Choroid plexus epithelial cell (primary cell): ENCODE measurements at regions not wholly inside any gene's neighbourhood (a gene's known extent, or its start where the extent isn't known, plus 50 kb on each side); places are given as distances from the start of the nearest gene placed in this dataset.

ENCODE experiments used
- DNase-seq: peaks from one replicate; pipeline ENCODE4 v3.0.0-alpha.2; 2010; ENCODE audit warnings: low read depth
- H3K4me3 ChIP-seq: 2 replicates; pipeline ENCODE4 v1.5.1; 2011; ENCODE audit warnings: low read depth, mild to moderate bottlenecking, control low read depth, low read length, moderate library complexity
- TF ChIP-seq, protein P1 (sequence below): conservative IDR thresholded peaks from 2 replicates; pipeline ENCODE4 v1.5.1; 2011; ENCODE audit warnings: low read depth, mild to moderate bottlenecking, control low read depth, inconsistent platforms, low read length, moderate library complexity

DNA sequence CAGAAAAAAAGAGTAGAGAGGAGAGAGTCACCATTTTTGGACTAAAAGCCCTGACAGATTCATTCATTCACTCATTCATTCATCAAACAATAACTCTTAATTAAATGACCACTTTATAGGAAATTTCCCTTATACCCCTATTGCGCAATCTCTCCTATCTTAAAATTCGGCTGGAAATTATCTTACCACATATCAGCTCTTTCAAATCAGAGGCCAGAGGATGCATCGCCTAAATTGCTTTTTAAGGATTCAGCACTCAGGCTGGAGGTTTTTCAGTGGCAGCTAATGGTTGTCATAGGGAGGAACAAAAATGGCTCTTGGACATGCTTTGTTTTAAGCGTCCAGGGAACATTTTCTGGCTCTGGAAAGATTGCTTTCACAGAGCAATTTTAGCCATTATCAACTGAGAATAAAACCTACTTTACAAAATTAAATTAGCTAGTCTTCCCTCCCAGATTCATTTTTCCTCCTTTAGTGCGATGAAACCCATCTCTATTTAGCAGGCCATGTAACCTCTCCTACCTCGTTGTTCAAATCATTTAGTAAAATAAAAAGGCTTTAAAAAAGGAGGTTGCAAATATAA, 115.2 kb downstream of the OLFM4 start:
- TF ChIP-seq, protein P1, sequence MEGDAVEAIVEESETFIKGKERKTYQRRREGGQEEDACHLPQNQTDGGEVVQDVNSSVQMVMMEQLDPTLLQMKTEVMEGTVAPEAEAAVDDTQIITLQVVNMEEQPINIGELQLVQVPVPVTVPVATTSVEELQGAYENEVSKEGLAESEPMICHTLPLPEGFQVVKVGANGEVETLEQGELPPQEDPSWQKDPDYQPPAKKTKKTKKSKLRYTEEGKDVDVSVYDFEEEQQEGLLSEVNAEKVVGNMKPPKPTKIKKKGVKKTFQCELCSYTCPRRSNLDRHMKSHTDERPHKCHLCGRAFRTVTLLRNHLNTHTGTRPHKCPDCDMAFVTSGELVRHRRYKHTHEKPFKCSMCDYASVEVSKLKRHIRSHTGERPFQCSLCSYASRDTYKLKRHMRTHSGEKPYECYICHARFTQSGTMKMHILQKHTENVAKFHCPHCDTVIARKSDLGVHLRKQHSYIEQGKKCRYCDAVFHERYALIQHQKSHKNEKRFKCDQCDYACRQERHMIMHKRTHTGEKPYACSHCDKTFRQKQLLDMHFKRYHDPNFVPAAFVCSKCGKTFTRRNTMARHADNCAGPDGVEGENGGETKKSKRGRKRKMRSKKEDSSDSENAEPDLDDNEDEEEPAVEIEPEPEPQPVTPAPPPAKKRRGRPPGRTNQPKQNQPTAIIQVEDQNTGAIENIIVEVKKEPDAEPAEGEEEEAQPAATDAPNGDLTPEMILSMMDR: no peak
- no peak overlapping the region for H3K4me3 ChIP-seq
- no peak for DNase-seq

DNA sequence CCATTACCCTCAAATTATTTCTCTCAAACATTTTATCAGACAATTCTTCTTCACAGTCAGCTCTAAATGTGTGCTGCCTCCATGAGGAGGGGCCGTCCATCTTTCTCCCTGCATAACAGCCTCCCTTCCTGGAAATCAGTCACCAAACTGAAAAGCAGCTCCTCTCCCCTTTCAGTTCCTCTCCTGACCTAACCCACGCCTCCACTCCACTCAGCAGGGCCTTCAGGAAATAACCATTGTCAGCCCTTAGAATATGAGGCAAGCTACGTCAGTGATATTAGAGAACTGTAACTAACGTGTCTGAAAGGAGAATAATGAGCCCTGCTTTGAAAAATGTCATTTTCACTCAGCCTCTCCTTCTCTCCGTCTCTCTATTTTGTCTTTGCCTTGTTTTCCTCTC, 116.2 kb downstream of the OLFM4 start:
- TF ChIP-seq, protein P1: no peak
- no peak overlapping the region for H3K4me3 ChIP-seq
- DNase-seq: no peak

DNA sequence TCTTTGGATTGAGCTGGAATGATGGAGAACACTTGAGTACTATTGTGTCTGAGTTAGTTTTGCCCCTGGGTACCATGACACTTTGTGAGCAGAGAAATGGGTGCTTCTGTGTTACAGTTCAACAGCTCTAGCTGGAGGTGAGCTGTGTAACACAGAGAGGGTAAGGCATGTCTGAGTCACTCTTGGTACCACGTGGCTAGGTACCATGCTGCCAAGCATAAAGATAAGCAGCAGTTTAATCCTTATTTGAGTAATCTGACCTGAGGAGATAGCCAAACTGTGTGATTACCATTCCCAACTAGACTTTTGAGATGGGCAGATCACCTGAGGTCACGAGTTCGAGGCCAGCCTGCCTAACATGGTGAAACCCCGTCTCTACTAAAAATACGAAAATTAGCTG, 122.0 kb downstream of the OLFM4 start:
- DNase-seq: no peak
- TF ChIP-seq, protein P1: no peak
- H3K4me3 ChIP-seq: no peak overlapping the region

DNA sequence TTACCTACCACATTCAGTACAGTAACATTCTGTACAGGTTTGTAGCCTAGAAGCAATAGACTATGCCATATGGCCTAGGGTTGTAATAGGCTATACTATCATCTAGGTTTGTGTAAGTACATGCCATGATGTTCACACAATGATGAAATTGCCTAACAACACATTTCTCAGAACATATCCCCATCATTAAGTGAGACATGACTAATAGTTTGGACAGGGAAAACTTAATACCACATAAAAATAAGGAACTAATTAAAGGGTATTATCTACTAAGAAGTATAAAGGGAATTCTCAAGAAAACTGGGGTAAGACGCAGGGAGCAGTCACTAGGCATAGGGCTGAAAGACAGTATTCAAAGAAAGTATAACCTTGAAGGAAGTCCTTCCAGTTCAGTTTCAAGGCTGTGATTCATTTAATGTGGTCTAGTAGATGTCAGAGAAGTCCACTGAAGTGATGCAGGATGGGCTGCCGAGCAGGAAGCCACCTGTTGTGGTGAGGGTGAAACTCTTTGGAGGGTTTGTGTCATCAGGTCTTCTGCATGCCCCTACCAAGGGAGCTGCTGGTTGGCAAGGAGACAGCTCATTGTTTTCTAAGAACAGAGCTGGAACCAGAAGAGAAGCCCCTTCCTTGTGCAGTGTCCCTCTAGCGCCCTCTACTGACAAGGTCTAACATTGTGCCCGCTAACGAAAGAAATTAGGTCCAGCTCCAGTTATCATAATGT, 122.9 kb downstream of the OLFM4 start:
- peak; percentile 42 for DNase-seq
- no peak overlapping the region for H3K4me3 ChIP-seq
- TF ChIP-seq, protein P1: peak; percentile 67

DNA sequence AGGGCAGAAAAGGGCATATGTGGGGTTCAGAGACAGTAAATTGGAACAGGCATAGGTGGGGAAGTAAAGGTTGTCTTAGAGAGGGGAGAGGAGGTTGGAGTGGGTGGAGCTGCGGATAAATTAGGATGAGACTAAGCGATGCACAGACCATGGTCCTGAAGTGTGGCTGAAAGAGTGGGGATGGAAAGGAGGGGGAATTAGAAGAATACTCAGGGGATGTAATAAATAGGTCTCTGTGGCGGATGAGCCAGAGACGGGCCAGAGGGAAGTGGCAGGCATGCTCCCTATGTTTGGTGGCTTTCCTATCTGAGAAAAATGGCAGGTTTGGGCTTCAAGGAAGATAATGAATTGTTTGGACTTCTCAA, 123.4 kb downstream of the OLFM4 start:
- TF ChIP-seq, protein P1: no peak
- H3K4me3 ChIP-seq: no peak overlapping the region
- no peak for DNase-seq

DNA sequence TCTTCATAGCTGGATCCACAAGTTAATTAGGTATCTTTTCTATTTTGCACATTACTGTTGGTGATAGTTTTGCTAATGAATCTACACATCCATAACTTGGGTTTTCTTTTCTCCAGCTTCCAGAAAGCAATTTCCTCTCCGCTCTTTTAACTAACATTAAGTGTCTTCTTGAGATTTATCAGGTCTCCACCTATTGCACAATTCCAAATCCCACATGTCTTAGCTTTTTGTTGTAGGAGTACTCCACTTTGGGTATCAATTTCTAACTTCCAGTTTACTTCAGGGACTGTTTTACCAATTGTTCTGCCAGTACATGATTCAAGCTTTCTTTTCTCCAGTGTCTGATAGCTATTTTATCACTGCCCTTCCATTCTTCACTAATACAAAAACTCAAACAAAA, 129.6 kb downstream of the OLFM4 start:
- TF ChIP-seq, protein P1: no peak

DNA sequence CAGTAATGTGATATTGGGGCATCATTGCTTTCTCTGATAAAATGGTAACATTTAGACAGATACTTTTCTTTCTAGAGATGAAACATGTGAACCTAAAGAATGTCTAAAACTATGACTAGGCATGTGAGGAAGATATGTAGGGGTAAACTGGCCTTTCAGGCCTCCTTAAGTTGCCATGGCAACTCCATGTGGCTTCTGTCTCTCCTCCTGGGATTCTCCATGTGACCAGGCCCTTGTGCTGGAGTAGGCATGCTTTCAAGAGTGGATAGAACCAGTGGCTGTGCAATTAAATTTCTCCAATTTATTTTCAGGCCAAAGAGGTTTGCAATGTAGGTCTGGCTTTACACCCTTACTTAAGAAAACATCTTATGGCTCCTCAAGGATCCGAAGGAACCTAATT, 130.8 kb downstream of the OLFM4 start:
- H3K4me3 ChIP-seq: no peak overlapping the region
- TF ChIP-seq, protein P1: no peak
- DNase-seq: no peak

More for the DNA sequence above, 129.6 kb downstream of the OLFM4 start:
- no peak for DNase-seq
- H3K4me3 ChIP-seq: no peak overlapping the region
